GM23338 (cell line): ENCODE measurements at regions not wholly inside any gene's neighbourhood (a gene's known extent, or its start where the extent isn't known, plus 50 kb on each side); places are given as distances from the start of the nearest gene placed in this dataset.

Experiments
- ATAC-seq: fragments of 200-7000 bp; cut with Tn5 transposase; 3 replicates; pipeline ENCODE4 v1.9.1; 2020
- DNase-seq: peaks from one replicate; pipeline ENCODE4 v3.0.0-alpha.2; 2015; ENCODE audit warnings: low spot score
- H2AFZ ChIP-seq: fragments of 200-600 bp; sonication (generic); 2 replicates; pipeline ENCODE4 v1.8.0; 2016; ENCODE audit warnings: antibody characterized with exemption, mild to moderate bottlenecking, moderate library complexity
- H3F3A ChIP-seq: fragments of 200-600 bp; sonication (generic); replicated peaks from 2 replicates; pipeline ENCODE4 v1.8.0; 2017; ENCODE audit warnings: antibody characterized with exemption, mixed run types, low read depth
- H3K27ac ChIP-seq: fragments of 200-600 bp; sonication (generic); 2 replicates; pipeline ENCODE4 v1.6.1; 2016; ENCODE audit warnings: low read depth
- H3K27me3 ChIP-seq: fragments of 200-600 bp; sonication (generic); 2 replicates; pipeline ENCODE4 v1.8.0; 2016; ENCODE audit warnings: mild to moderate bottlenecking, mixed run types, moderate library complexity; ENCODE audit not compliant: insufficient read depth
- H3K36me3 ChIP-seq: fragments of 200-600 bp; sonication (generic); 2 replicates; pipeline ENCODE4 v1.8.0; 2016; ENCODE audit warnings: mild to moderate bottlenecking; ENCODE audit not compliant: insufficient read depth
- H3K4me1 ChIP-seq: fragments of 200-600 bp; sonication (generic); 2 replicates; pipeline ENCODE4 v1.8.0; 2016; ENCODE audit warnings: mild to moderate bottlenecking, moderate library complexity; ENCODE audit not compliant: insufficient read depth
- H3K4me2 ChIP-seq: fragments of 200-600 bp; sonication (generic); 2 replicates; pipeline ENCODE4 v1.7.1; 2017; ENCODE audit warnings: mixed run types
- H3K4me3 ChIP-seq: fragments of 200-600 bp; sonication (generic); 2 replicates; pipeline ENCODE4 v1.6.1; 2016; ENCODE audit warnings: mixed run types
- H3K79me2 ChIP-seq: fragments of 200-600 bp; sonication (generic); replicated peaks from 2 replicates; pipeline ENCODE4 v1.8.0; 2017; ENCODE audit warnings: mild to moderate bottlenecking; ENCODE audit not compliant: insufficient read depth
- H3K9me2 ChIP-seq: fragments of 200-600 bp; sonication (generic); 2 replicates; pipeline ENCODE4 v1.8.0; 2017; ENCODE audit not compliant: insufficient read depth
- H4K20me1 ChIP-seq: fragments of 200-600 bp; sonication (generic); replicated peaks from 2 replicates; pipeline ENCODE4 v1.8.0; 2017; ENCODE audit warnings: mild to moderate bottlenecking; ENCODE audit not compliant: insufficient read depth
- H3K27ac Mint-ChIP-seq: 2 replicates; pipeline ENCODE4 v1.8.0; 2020; ENCODE audit warnings: inconsistent platforms, mild to moderate bottlenecking, moderate library complexity, mixed read lengths
- H3K27me3 Mint-ChIP-seq: 3 replicates; pipeline ENCODE4 v1.8.0; 2022; ENCODE audit warnings: low read depth, mild to moderate bottlenecking, moderate library complexity, mixed read lengths, inconsistent platforms; ENCODE audit not compliant: insufficient read depth, poor library complexity
- H3K36me3 Mint-ChIP-seq: 3 replicates; pipeline ENCODE4 v1.8.0; 2021; ENCODE audit warnings: low read depth, mild to moderate bottlenecking, inconsistent platforms, moderate library complexity, mixed read lengths
- H3K4me1 Mint-ChIP-seq: 3 replicates; pipeline ENCODE4 v1.8.0; 2020; ENCODE audit warnings: mild to moderate bottlenecking, inconsistent platforms, mixed read lengths
- H3K4me3 Mint-ChIP-seq: 3 replicates; pipeline ENCODE4 v1.8.0; 2021; ENCODE audit warnings: moderate library complexity, mild to moderate bottlenecking, inconsistent platforms, mixed read lengths
- H3K9me3 Mint-ChIP-seq: 3 replicates; pipeline ENCODE4 v1.8.0; 2020; ENCODE audit warnings: moderate library complexity, mild to moderate bottlenecking, inconsistent platforms, mixed read lengths
- CREB1 ChIP-seq: fragments of 250-450 bp; sonication (Bioruptor Pico); IDR thresholded peaks from 2 replicates; pipeline ENCODE4 v1.5.0; 2020; ENCODE audit warnings: low read depth, mild to moderate bottlenecking, moderate library complexity
- CTCF ChIP-seq, 2 experiments: fragments of 200-600 bp in 1 of 2; sonication (generic) in 1 of 2; conservative IDR thresholded peaks; 2 replicates each; pipeline versions ENCODE4 v1.5.1 to v1.6.1; 2016 to 2017; ENCODE audit warnings: antibody characterized with exemption in 2 of 2, low read depth in 2 of 2, mild to moderate bottlenecking in 2 of 2, moderate library complexity in 1 of 2
- ETS1 ChIP-seq: IDR thresholded peaks from 2 replicates; pipeline ENCODE4 v1.6.1; 2016; ENCODE audit warnings: antibody characterized with exemption
- EZH2 ChIP-seq: fragments of 200-600 bp; sonication (generic); IDR thresholded peaks from one replicate; pipeline ENCODE4 v1.8.0; 2017; ENCODE audit warnings: antibody characterized with exemption, mild to moderate bottlenecking, low read depth; ENCODE audit not compliant: unreplicated experiment
- EZH2phosphoT487 ChIP-seq: fragments of 200-600 bp; sonication (generic); IDR thresholded peaks from one replicate; pipeline ENCODE4 v1.8.1; 2018; ENCODE audit warnings: antibody characterized with exemption; ENCODE audit not compliant: unreplicated experiment
- JUNB ChIP-seq: IDR thresholded peaks from one replicate; pipeline ENCODE4 v1.6.1; 2016; ENCODE audit warnings: antibody characterized with exemption; ENCODE audit not compliant: unreplicated experiment
- NANOG ChIP-seq: IDR thresholded peaks from 2 replicates; pipeline ENCODE4 v1.6.1; 2016; ENCODE audit warnings: antibody characterized with exemption, borderline replicate concordance
- POLR2AphosphoS5 ChIP-seq: IDR thresholded peaks from 2 replicates; pipeline ENCODE4 v1.6.1; 2016; ENCODE audit warnings: antibody characterized with exemption, low read depth
- REST ChIP-seq: IDR thresholded peaks from one replicate; pipeline ENCODE4 v1.6.1; 2018; ENCODE audit warnings: antibody characterized with exemption; ENCODE audit not compliant: unreplicated experiment
- STAT1 ChIP-seq: IDR thresholded peaks from one replicate; pipeline ENCODE4 v1.6.1; 2016; ENCODE audit warnings: antibody characterized with exemption; ENCODE audit not compliant: unreplicated experiment
- ZNF114 ChIP-seq: fragments of 250-450 bp; sonication (Bioruptor Pico); IDR thresholded peaks from 2 replicates; pipeline ENCODE4 v1.5.0; 2020; ENCODE audit warnings: mild to moderate bottlenecking, moderate library complexity
- ZNF331 ChIP-seq: fragments of 250-450 bp; sonication (Bioruptor Pico); IDR thresholded peaks from 2 replicates; pipeline ENCODE4 v1.5.0; 2020; ENCODE audit warnings: low read depth, mild to moderate bottlenecking, moderate library complexity

- Histone ChIP-seq H2AFZ (no peak overlapping the region; the same call in 1 of the 2 replicates), H3K9me2 (peaks cover 12% of the 10 kb centered on the region; the same call in 1 of the 2 replicates), H3K27ac (no peak overlapping the region), H3K4me2 (no peak overlapping the region), H3K4me3 (no peak overlapping the region), H3K27me3 (no peaks in the 10 kb centered on the region), H4K20me1 (no peaks in the 10 kb centered on the region), H3K4me1 (no peaks in the 10 kb centered on the region), H3K36me3 (no peaks in the 10 kb centered on the region), H3K79me2 (no peaks in the 10 kb centered on the region), H3F3A (no peaks in the 10 kb centered on the region)
- no peak overlapping the region for H3K4me3 Mint-ChIP-seq
- no peak overlapping the region for H3K27ac Mint-ChIP-seq
- H3K4me1 Mint-ChIP-seq, result no peaks in the 10 kb centered on the region
- TF ChIP-seq CTCF (conservative IDR thresholded peaks at IDR 0.05; ENCODE audit: low read depth in 2 of 2), result no peak
- no peak for TF ChIP-seq STAT1
- TF ChIP-seq ZNF114, result no peak
- TF ChIP-seq POLR2AphosphoS5, result no peak
- TF ChIP-seq NANOG, result no peak
- no peak for TF ChIP-seq EZH2
- no peak for TF ChIP-seq CREB1 (CRISPR knock-in tag)
- no peak for TF ChIP-seq ZNF331 (CRISPR knock-in tag)
- no peak for TF ChIP-seq ETS1
- no peak for TF ChIP-seq EZH2phosphoT487
- H3K27me3 Mint-ChIP-seq, result no peaks in the 10 kb centered on the region
- ATAC-seq, result no peak
- DNase-seq, result no peak
- H3K36me3 Mint-ChIP-seq, result no peaks in the 10 kb centered on the region
- H3K9me3 Mint-ChIP-seq, result no peaks in the 10 kb centered on the region
These were observed 69.5 kb upstream of the CACNA1E start for GRCh38 chr1:181413836-181414235.

GRCh38 chr1:181416268-181416860, 67.0 kb upstream of the CACNA1E start:
- Mint-ChIP-seq H3K27ac (no peak overlapping the region), H3K9me3 (no peaks in the 10 kb centered on the region), H3K36me3 (no peaks in the 10 kb centered on the region), H3K4me3 (no peak overlapping the region), H3K27me3 (no peaks in the 10 kb centered on the region), H3K4me1 (no peaks in the 10 kb centered on the region)
- no peak overlapping the region for H3K4me3 ChIP-seq
- no peaks in the 10 kb centered on the region for H4K20me1 ChIP-seq
- H3K4me2 ChIP-seq, result no peak overlapping the region
- no peaks in the 10 kb centered on the region for H3K4me1 ChIP-seq
- H3K36me3 ChIP-seq, result no peaks in the 10 kb centered on the region
- no peak overlapping the region for H2AFZ ChIP-seq
- H3K9me2 ChIP-seq, result no peaks in the 10 kb centered on the region; the same call in 1 of the 2 replicates
- H3K27ac ChIP-seq, result no peak overlapping the region
- H3F3A ChIP-seq, result no peaks in the 10 kb centered on the region
- H3K79me2 ChIP-seq, result no peaks in the 10 kb centered on the region
- ATAC-seq (no peak), DNase-seq (no peak)
- no peaks in the 10 kb centered on the region for H3K27me3 ChIP-seq
- TF ChIP-seq REST (no peak), CREB1 (CRISPR knock-in tag) (no peak), STAT1 (no peak), JUNB (no peak), EZH2 (no peak), ZNF114 (no peak), EZH2phosphoT487 (no peak)
